ENCODE measurements at regions not wholly inside any gene's neighbourhood (a gene's known extent, or its start where the extent isn't known, plus 50 kb on each side); places are given as distances from the start of the nearest gene placed in this dataset.

DNA sequence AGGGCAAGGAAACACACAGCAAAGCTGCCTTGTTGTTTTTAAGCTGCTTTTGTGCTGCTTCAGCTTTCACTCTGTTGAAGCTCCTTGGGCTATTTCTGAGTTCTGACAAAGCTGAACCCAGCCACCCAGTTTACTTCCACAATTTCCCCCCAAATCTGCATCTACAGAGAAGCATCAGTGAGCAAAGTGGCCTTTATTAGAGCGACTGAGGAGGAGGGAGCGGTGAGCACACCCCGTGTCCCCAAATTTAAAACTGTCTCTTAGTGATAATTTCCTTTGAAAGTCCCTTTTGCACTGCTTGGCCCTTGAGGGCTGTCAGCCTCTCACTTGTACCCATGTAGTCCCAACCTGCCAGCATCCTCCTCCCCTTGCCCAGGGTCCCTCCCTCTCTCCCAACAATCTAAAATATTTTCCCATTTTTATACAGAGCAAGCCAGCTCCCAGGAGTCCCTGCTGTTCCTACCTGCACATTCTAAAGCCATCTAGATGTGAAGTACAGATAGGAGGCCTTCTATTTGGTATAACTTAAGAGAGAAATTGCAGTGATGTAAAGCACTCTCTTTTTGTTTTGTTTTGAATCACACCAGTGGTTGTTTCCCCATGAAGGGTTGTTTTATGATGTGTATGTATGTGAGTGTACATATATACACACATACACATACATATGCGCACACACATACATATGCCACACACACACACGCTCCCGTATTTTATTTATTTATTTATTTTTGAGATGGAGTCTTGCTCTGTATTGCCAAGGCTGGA lies 313.5 kb downstream of the TLE4 start:
- DNase-seq (ENCODE audit: low read depth): no peak
- no peak overlapping the region for H3K4me3 ChIP-seq (ENCODE audit: low read depth, low read length)
- TF ChIP-seq, protein P1, sequence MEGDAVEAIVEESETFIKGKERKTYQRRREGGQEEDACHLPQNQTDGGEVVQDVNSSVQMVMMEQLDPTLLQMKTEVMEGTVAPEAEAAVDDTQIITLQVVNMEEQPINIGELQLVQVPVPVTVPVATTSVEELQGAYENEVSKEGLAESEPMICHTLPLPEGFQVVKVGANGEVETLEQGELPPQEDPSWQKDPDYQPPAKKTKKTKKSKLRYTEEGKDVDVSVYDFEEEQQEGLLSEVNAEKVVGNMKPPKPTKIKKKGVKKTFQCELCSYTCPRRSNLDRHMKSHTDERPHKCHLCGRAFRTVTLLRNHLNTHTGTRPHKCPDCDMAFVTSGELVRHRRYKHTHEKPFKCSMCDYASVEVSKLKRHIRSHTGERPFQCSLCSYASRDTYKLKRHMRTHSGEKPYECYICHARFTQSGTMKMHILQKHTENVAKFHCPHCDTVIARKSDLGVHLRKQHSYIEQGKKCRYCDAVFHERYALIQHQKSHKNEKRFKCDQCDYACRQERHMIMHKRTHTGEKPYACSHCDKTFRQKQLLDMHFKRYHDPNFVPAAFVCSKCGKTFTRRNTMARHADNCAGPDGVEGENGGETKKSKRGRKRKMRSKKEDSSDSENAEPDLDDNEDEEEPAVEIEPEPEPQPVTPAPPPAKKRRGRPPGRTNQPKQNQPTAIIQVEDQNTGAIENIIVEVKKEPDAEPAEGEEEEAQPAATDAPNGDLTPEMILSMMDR (IDR thresholded peaks at IDR 0.05; ENCODE audit: low read depth, low read length): no peak
- no peak for TF ChIP-seq POLR2A (IDR thresholded peaks at IDR 0.05; ENCODE audit: extremely low read depth, insufficient read length)
- TF ChIP-seq, protein P2, sequence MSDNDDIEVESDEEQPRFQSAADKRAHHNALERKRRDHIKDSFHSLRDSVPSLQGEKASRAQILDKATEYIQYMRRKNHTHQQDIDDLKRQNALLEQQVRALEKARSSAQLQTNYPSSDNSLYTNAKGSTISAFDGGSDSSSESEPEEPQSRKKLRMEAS (IDR thresholded peaks at IDR 0.05; ENCODE audit: low read depth, low read length): no peak
- no peak for TF ChIP-seq MYC (IDR thresholded peaks at IDR 0.05; ENCODE audit: low read depth, low read length)

DNA sequence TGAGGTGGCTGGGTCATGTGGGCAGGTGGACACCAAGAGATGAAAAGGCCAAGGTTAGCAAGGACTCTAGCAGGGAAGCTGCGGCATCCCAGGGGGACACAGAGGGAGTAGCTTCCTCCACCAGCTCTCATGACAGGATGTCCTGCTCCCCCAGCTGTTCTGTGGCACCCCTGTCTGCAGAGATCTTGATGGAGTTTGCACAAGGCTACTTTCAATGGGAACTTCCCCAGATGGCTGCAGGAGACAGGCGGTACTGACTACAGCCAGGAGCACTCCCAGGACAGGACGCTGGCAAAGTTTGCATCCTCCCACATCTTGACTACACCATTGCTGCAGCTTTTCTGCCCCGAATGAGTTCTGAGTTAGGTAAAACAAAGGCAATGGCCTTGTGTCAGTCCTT lies 312.8 kb downstream of the TLE4 start:
- peak; percentile 24 for DNase-seq (ENCODE audit: low read depth)
- H3K4me3 ChIP-seq (ENCODE audit: low read depth, low read length): no peak overlapping the region
- TF ChIP-seq POLR2A (IDR thresholded peaks at IDR 0.05; ENCODE audit: extremely low read depth, insufficient read length): no peak
- no peak for TF ChIP-seq MYC (IDR thresholded peaks at IDR 0.05; ENCODE audit: low read depth, low read length)
- TF ChIP-seq, protein P2 (IDR thresholded peaks at IDR 0.05; ENCODE audit: low read depth, low read length): no peak
- TF ChIP-seq, protein P1 (IDR thresholded peaks at IDR 0.05; ENCODE audit: low read depth, low read length): no peak

DNA sequence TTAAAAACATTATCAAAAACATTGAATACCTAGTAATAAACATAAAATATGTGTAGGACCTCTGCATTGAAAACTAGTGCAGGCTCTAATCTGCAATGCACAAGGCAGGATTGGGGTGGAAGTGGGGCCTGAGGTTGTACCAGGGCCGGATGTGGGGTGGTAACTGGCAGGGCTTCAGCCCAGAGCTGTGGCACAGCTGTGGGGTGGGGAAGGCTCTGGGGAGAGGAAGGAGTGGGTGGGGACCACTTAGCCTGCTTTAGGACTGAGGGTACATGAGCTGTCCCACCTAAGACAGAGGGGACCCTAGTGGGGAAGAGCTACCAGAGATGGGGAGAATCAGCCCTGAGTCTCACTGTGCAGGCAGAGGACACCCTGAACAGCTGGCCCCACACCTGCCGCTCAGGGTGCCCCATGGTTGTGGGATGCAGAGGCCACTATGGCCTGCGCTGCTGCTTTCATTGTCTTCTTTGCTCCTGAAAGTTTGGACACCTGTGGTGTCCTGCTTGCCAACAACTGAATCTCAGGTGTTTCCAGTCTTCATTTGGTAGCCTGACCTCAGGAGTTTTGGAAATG lies 311.4 kb downstream of the TLE4 start:
- TF ChIP-seq POLR2A (IDR thresholded peaks at IDR 0.05; ENCODE audit: extremely low read depth, insufficient read length): no peak
- peak; percentile 28 for DNase-seq (ENCODE audit: low read depth)
- H3K4me3 ChIP-seq (ENCODE audit: low read depth, low read length): no peak overlapping the region

DNA sequence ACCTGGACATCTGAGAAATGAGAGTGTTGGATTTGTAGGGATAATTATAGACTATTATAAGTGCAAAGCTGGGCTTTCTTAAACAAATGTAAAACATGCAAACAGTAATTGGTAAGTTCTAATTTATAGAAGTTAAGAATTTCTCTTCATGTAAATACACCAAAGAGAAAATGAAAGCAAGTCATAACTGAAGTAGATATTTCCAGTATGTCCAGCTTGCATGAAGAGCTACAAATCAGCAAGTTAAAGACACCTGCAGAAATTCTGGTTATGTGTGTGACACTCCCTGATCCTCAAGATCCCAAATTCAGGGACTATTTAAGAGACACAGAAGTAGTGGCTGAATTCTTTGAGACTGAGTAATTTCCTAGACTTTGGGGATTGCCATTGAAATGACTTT lies 308.9 kb downstream of the TLE4 start:
- DNase-seq (ENCODE audit: low read depth): no peak
- TF ChIP-seq, protein P1 (IDR thresholded peaks at IDR 0.05; ENCODE audit: low read depth, low read length): no peak
- no peak for TF ChIP-seq POLR2A (IDR thresholded peaks at IDR 0.05; ENCODE audit: extremely low read depth, insufficient read length)
- TF ChIP-seq MYC (IDR thresholded peaks at IDR 0.05; ENCODE audit: low read depth, low read length): no peak
- TF ChIP-seq, protein P2 (IDR thresholded peaks at IDR 0.05; ENCODE audit: low read depth, low read length): no peak
- H3K4me3 ChIP-seq (ENCODE audit: low read depth, low read length): no peak overlapping the region

DNA sequence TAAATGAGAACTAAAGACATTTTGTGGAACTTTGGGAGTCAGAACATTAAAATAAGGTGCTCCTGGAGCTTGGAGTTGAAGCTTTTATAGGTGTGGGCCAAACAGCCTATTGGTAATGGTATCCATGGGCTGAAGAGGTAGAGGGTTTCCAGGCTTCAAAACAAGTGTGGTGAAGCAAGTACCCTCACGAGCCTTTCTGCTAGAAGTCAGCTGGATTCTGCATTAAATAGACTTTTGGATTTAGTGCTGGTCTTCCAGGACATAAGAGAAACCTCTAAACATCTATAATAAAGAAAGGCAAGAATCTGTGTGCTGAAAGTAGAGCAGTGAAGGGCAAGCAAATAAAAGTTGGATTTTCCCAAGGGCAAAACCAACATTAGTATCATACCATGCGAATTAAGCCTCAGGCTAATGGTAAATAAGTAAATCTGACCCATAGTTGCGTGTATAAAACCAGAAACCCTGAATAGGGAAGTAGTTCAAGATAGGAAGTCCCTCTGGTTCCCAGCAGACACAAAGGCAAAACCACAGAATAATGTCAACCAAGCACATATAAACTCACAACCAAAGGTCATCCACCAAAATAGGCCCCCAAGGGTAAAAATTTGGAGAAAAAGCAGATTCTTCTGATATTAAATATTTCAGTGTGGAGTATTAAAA lies 306.3 kb downstream of the TLE4 start:
- peak; percentile 56 for DNase-seq (ENCODE audit: low read depth)
- no peak overlapping the region for H3K4me3 ChIP-seq (ENCODE audit: low read depth, low read length)
- TF ChIP-seq POLR2A (IDR thresholded peaks at IDR 0.05; ENCODE audit: extremely low read depth, insufficient read length) (no peak), MYC (IDR thresholded peaks at IDR 0.05; ENCODE audit: low read depth, low read length) (no peak)
- TF ChIP-seq, protein P1 (IDR thresholded peaks at IDR 0.05; ENCODE audit: low read depth, low read length): no peak
- TF ChIP-seq, protein P2 (IDR thresholded peaks at IDR 0.05; ENCODE audit: low read depth, low read length): no peak

DNA sequence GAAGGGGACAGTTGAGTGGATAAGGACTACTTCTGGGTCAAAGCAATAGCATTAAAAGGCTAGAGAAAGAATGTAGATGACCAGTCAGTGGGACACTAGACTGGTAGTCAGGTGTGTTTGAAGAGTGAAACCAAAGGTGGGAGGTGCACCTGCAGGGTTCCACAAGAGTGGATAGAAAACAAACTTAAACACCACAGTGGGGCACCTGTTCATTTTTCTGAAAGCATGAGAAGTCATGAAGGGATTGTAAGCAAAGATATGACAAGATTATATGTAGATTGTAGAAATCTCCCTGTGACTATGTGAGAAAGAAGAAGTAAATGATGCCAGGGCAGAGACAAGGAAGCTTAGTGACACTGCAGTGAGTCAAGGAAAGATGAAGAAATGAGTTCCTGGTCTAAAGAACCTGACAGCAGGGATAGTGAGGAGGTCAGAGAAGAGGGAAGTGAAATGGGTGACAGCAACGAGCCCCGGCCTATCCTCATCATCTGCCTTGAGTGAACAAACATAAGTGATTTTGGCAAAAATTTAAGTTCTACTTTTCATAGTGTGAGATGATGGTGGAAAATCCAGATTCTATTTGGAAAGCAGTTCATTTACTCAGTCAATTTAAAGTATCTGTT lies 296.9 kb downstream of the TLE4 start:
- peak; percentile 13 for DNase-seq (ENCODE audit: low read depth)
- H3K4me3 ChIP-seq (ENCODE audit: low read depth, low read length): no peak overlapping the region
- TF ChIP-seq POLR2A (IDR thresholded peaks at IDR 0.05; ENCODE audit: extremely low read depth, insufficient read length) (no peak), MYC (IDR thresholded peaks at IDR 0.05; ENCODE audit: low read depth, low read length) (no peak)
- TF ChIP-seq, protein P2 (IDR thresholded peaks at IDR 0.05; ENCODE audit: low read depth, low read length): no peak
- TF ChIP-seq, protein P1 (IDR thresholded peaks at IDR 0.05; ENCODE audit: low read depth, low read length): no peak
